Effector memory CD8-positive, alpha-beta T cell (primary cell): ENCODE measurements at regions not wholly inside any gene's neighbourhood (a gene's known extent, or its start where the extent isn't known, plus 50 kb on each side); places are given as distances from the start of the nearest gene placed in this dataset.

Experiments
- ATAC-seq: fragments of 150-1000 bp; cut with Tn5 transposase; replicated peaks from 2 replicates; pipeline ENCODE4 v1.10.0; 2021; ENCODE audit warnings: mild to moderate bottlenecking, moderate library complexity
- DNase-seq, 3 experiments: peaks; one replicate each; pipeline ENCODE4 v3.0.0; 2021
- H3K27ac Mint-ChIP-seq, 2 donors: one replicate each; pipeline ENCODE4 v1.8.0; 2022; ENCODE audit warnings: mild to moderate bottlenecking in 2 of 2, mixed read lengths in 2 of 2, moderate library complexity in 2 of 2
- H3K27me3 Mint-ChIP-seq, 2 donors: one replicate each; pipeline ENCODE4 v1.8.0; 2022; ENCODE audit warnings: mixed read lengths in 2 of 2
- H3K36me3 Mint-ChIP-seq: one replicate; pipeline ENCODE4 v1.8.0; 2022; ENCODE audit warnings: mild to moderate bottlenecking, moderate library complexity, mixed read lengths; ENCODE audit not compliant: insufficient read depth
- H3K4me1 Mint-ChIP-seq, 2 donors: one replicate each; pipeline ENCODE4 v1.8.0; 2022; ENCODE audit warnings: low read depth in 2 of 2, mixed read lengths in 2 of 2
- H3K4me3 Mint-ChIP-seq, 2 donors: one replicate each; pipeline ENCODE4 v1.8.0; 2022; ENCODE audit warnings: mild to moderate bottlenecking in 2 of 2, mixed read lengths in 2 of 2, moderate library complexity in 2 of 2
- H3K9me3 Mint-ChIP-seq, 2 donors: one replicate each; pipeline ENCODE4 v1.8.0; 2022; ENCODE audit warnings: mixed read lengths in 2 of 2

- DNase-seq (no peak), ATAC-seq (no peak)
- H3K27me3 Mint-ChIP-seq: no peaks in the 10 kb centered on the region
- H3K9me3 Mint-ChIP-seq: peaks cover 0 to 4% of the 10 kb centered on the region in 2 donors
- H3K36me3 Mint-ChIP-seq: no peaks in the 10 kb centered on the region
- H3K27ac Mint-ChIP-seq: no peak overlapping the region
- H3K4me1 Mint-ChIP-seq: no peaks in the 10 kb centered on the region
- H3K4me3 Mint-ChIP-seq: no peak overlapping the region
These were observed 477.1 kb upstream of the SMC2 start for GRCh38 chr9:103617046-103617445.

GRCh38 chr9:103625161-103625804 lies 468.8 kb upstream of the SMC2 start:
- DNase-seq (no peak), ATAC-seq (no peak)
- no peak overlapping the region for H3K27ac Mint-ChIP-seq
- H3K27me3 Mint-ChIP-seq: no peaks in the 10 kb centered on the region
- H3K4me3 Mint-ChIP-seq: no peak overlapping the region
- H3K9me3 Mint-ChIP-seq: peaks cover 2 to 8% of the 10 kb centered on the region in 2 donors
- H3K36me3 Mint-ChIP-seq: no peaks in the 10 kb centered on the region
- no peaks in the 10 kb centered on the region for H3K4me1 Mint-ChIP-seq

- no peak for DNase-seq
- Mint-ChIP-seq H3K4me1 (no peaks in the 10 kb centered on the region), H3K9me3 (peaks cover 2 to 16% of the 10 kb centered on the region in 2 donors), H3K4me3 (no peak overlapping the region), H3K27ac (no peak overlapping the region), H3K36me3 (no peaks in the 10 kb centered on the region), H3K27me3 (no peaks in the 10 kb centered on the region)
- no peak for ATAC-seq
These were observed 466.4 kb upstream of the SMC2 start for GRCh38 chr9:103627731-103628130.

GRCh38 chr9:103649086-103649485 lies 445.0 kb upstream of the SMC2 start:
- Mint-ChIP-seq H3K4me1 (no peaks in the 10 kb centered on the region), H3K27ac (no peak overlapping the region), H3K27me3 (no peaks in the 10 kb centered on the region), H3K4me3 (no peak overlapping the region), H3K9me3 (peaks cover 5 to 7% of the 10 kb centered on the region in 2 donors), H3K36me3 (no peaks in the 10 kb centered on the region)
- ATAC-seq (no peak), DNase-seq (no peak)

- Mint-ChIP-seq H3K27me3 (no peaks in the 10 kb centered on the region), H3K27ac (no peak overlapping the region), H3K36me3 (no peaks in the 10 kb centered on the region), H3K4me1 (no peaks in the 10 kb centered on the region), H3K9me3 (peaks cover 13 to 15% of the 10 kb centered on the region in 2 donors), H3K4me3 (no peak overlapping the region)
- DNase-seq: no peak
- ATAC-seq: no peak
These were observed 436.0 kb upstream of the SMC2 start for GRCh38 chr9:103658156-103658555.

GRCh38 chr9:103660830-103661229 lies 433.3 kb upstream of the SMC2 start:
- Mint-ChIP-seq H3K36me3 (no peaks in the 10 kb centered on the region), H3K9me3 (peaks cover 13 to 15% of the 10 kb centered on the region in 2 donors), H3K27ac (no peak overlapping the region), H3K4me1 (no peaks in the 10 kb centered on the region), H3K4me3 (no peak overlapping the region), H3K27me3 (no peaks in the 10 kb centered on the region)
- no peak for ATAC-seq
- no peak for DNase-seq

- H3K9me3 Mint-ChIP-seq: peaks cover 12 to 13% of the 10 kb centered on the region in 2 donors
- H3K27me3 Mint-ChIP-seq: no peaks in the 10 kb centered on the region
- H3K36me3 Mint-ChIP-seq: no peaks in the 10 kb centered on the region
- ATAC-seq (no peak), DNase-seq (no peak)
- no peak overlapping the region for H3K4me3 Mint-ChIP-seq
- no peak overlapping the region for H3K27ac Mint-ChIP-seq
- no peaks in the 10 kb centered on the region for H3K4me1 Mint-ChIP-seq
These were observed 432.4 kb upstream of the SMC2 start for GRCh38 chr9:103661663-103662062.

GRCh38 chr9:103669296-103669695 lies 424.8 kb upstream of the SMC2 start:
- Mint-ChIP-seq H3K4me1 (no peaks in the 10 kb centered on the region), H3K27me3 (no peaks in the 10 kb centered on the region), H3K9me3 (peaks cover 0 to 5% of the 10 kb centered on the region in 2 donors), H3K36me3 (no peaks in the 10 kb centered on the region), H3K4me3 (no peak overlapping the region), H3K27ac (no peak overlapping the region)
- no peak for ATAC-seq
- no peak for DNase-seq

- H3K27ac Mint-ChIP-seq: no peak overlapping the region
- ATAC-seq (no peak), DNase-seq (no peak)
- H3K27me3 Mint-ChIP-seq: no peaks in the 10 kb centered on the region
- H3K4me3 Mint-ChIP-seq: no peak overlapping the region
- H3K4me1 Mint-ChIP-seq: no peaks in the 10 kb centered on the region
- H3K36me3 Mint-ChIP-seq: no peaks in the 10 kb centered on the region
- peaks cover 9 to 18% of the 10 kb centered on the region in 2 donors for H3K9me3 Mint-ChIP-seq
These were observed 419.8 kb upstream of the SMC2 start for GRCh38 chr9:103674271-103674670.

GRCh38 chr9:103680581-103680980 lies 413.5 kb upstream of the SMC2 start:
- no peak overlapping the region for H3K27ac Mint-ChIP-seq
- no peak for ATAC-seq

GRCh38 chr9:103681435-103681834 lies 412.7 kb upstream of the SMC2 start:
- Mint-ChIP-seq H3K27ac (no peak overlapping the region), H3K4me1 (no peaks in the 10 kb centered on the region), H3K36me3 (no peaks in the 10 kb centered on the region), H3K4me3 (no peak overlapping the region), H3K9me3 (peaks cover 4 to 21% of the 10 kb centered on the region in 2 donors), H3K27me3 (no peaks in the 10 kb centered on the region)
- ATAC-seq: no peak
- DNase-seq: no peak

More at GRCh38 chr9:103680581-103680980, 413.5 kb upstream of the SMC2 start:
- Mint-ChIP-seq H3K36me3 (no peaks in the 10 kb centered on the region), H3K4me3 (no peak overlapping the region), H3K9me3 (peaks cover 4 to 25% of the 10 kb centered on the region in 2 donors), H3K4me1 (no peaks in the 10 kb centered on the region), H3K27me3 (no peaks in the 10 kb centered on the region)
- DNase-seq: no peak

GRCh38 chr9:103700195-103700962 lies 393.7 kb upstream of the SMC2 start:
- DNase-seq: no peak

GRCh38 chr9:103702572-103702971 lies 391.5 kb upstream of the SMC2 start:
- ATAC-seq: no peak
- no peak for DNase-seq
- peaks cover 0 to 6% of the 10 kb centered on the region in 2 donors for H3K9me3 Mint-ChIP-seq
- no peaks in the 10 kb centered on the region for H3K27me3 Mint-ChIP-seq
- H3K36me3 Mint-ChIP-seq: no peaks in the 10 kb centered on the region
- H3K4me3 Mint-ChIP-seq: no peak overlapping the region
- no peak overlapping the region for H3K27ac Mint-ChIP-seq
- no peaks in the 10 kb centered on the region for H3K4me1 Mint-ChIP-seq

More at GRCh38 chr9:103700195-103700962, 393.7 kb upstream of the SMC2 start:
- H3K36me3 Mint-ChIP-seq: no peaks in the 10 kb centered on the region
- no peaks in the 10 kb centered on the region for H3K27me3 Mint-ChIP-seq
- no peak overlapping the region for H3K4me3 Mint-ChIP-seq
- no peaks in the 10 kb centered on the region for H3K4me1 Mint-ChIP-seq
- H3K9me3 Mint-ChIP-seq: peaks cover 0 to 8% of the 10 kb centered on the region in 2 donors
- H3K27ac Mint-ChIP-seq: no peak overlapping the region
- ATAC-seq: no peak

GRCh38 chr9:103707181-103707580 lies 386.9 kb upstream of the SMC2 start:
- no peaks in the 10 kb centered on the region for H3K4me1 Mint-ChIP-seq
- no peak overlapping the region for H3K27ac Mint-ChIP-seq
- H3K9me3 Mint-ChIP-seq: peaks cover 0 to 4% of the 10 kb centered on the region in 2 donors
- DNase-seq: no peak
- no peaks in the 10 kb centered on the region for H3K27me3 Mint-ChIP-seq
- no peaks in the 10 kb centered on the region for H3K36me3 Mint-ChIP-seq
- no peak for ATAC-seq
- no peak overlapping the region for H3K4me3 Mint-ChIP-seq
